ENCODE measurements at regions not wholly inside any gene's neighbourhood (a gene's known extent, or its start where the extent isn't known, plus 50 kb on each side); places are given as distances from the start of the nearest gene placed in this dataset.

DNA sequence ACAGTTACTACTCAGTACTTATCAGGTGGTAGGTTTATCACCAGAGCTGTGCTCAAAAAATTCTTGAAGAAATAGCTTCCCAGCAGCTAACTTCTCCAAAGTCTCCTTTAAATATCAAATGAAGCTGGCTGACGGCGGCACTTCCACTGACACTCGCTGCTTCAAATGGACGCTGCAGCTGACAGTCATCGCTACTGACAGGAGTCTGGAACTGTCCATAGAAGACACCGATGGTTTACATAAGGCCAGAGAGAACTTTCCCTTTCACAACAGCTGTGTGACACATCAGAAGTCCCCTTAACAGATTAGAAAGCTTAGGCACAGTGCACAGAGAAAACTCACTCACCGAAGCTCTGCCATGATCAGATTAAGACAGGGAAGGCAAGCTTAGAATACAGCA lies 270.2 kb downstream of the SHOX2 start:
- TF ChIP-seq CTCF (IDR thresholded peaks at IDR 0.05; ENCODE audit: low read depth, low read length), result no peak
- DNase-seq, result no peak
- H3K9me3 ChIP-seq, result no peaks in the 10 kb centered on the region

DNA sequence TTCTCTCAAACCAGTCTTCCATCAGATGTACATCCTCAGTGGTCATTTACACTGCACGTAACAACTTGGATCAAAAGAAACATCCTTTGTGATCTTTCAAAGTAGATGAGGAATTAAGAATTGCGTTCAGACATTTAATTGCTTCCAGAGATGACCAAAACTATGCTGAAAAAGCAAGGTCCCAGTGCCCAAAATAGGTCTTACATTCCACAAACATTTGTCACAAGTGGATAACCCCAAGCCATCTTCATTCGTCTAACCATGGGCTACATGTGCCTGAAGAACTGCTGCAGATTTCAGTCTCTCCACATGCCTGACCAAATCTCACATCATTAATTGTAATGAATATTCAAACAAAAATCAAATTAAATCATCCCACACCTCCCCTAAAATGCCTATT lies 273.6 kb downstream of the SHOX2 start:
- Histone ChIP-seq H3K9me3 (no peaks in the 10 kb centered on the region; the same call in 1 of the 2 replicates), H3K4me3 (ENCODE audit: low read depth, low read length) (no peak overlapping the region), H3K27me3 (no peaks in the 10 kb centered on the region), H3K4me1 (no peaks in the 10 kb centered on the region), H3K36me3 (no peaks in the 10 kb centered on the region)
- DNase-seq, result no peak
- TF ChIP-seq CTCF (IDR thresholded peaks at IDR 0.05; ENCODE audit: low read depth, low read length), result no peak

More for the DNA sequence above, 270.2 kb downstream of the SHOX2 start:
- H3K4me1 ChIP-seq, result no peaks in the 10 kb centered on the region
- no peak overlapping the region for H3K4me3 ChIP-seq (ENCODE audit: low read depth, low read length)
- H3K27me3 ChIP-seq, result no peaks in the 10 kb centered on the region
- H3K36me3 ChIP-seq, result no peaks in the 10 kb centered on the region

DNA sequence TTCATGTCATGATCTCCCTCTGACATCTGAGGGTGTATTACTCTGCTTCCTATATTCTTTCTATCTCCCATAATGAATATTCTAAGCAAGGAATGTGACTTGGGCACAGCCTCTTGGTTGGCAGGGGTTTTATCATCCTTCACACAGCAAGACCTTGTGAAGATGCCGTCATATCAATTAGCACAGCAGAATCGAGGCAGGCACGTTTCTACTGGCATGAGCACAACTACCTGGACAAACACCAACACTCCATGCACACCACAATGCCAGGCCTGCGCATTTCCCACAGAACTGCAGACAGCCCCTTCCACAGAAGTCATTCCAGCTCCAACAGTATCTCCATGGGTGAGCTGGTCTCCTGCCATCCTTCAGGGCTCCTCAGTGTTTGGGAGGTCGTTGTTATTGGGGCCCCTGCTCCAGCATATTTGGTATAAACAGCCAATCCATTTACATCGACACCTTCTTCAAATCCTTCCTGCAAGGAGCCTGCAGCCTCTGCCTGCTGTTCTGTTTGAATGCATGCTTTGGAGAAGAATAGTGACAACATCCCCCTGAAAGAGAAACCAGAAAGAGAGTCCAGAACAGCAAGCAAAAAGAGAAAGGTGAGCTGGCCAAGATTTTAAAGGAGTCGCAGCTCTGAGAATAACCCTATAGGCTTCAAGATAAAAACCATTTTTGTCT lies 275.5 kb downstream of the SHOX2 start:
- no peak for DNase-seq
- Histone ChIP-seq H3K27me3 (no peaks in the 10 kb centered on the region), H3K4me1 (no peaks in the 10 kb centered on the region), H3K4me3 (ENCODE audit: low read depth, low read length) (no peak overlapping the region), H3K9me3 (no peaks in the 10 kb centered on the region; the same call in 1 of the 2 replicates), H3K36me3 (no peaks in the 10 kb centered on the region)
- TF ChIP-seq CTCF (IDR thresholded peaks at IDR 0.05; ENCODE audit: low read depth, low read length), result no peak

GRCh38 chr3:157829786-157830185 lies 276.4 kb downstream of the SHOX2 start:
- DNase-seq, result no peak
- no peak for TF ChIP-seq CTCF (IDR thresholded peaks at IDR 0.05; ENCODE audit: low read depth, low read length)
- H3K27me3 ChIP-seq, result no peaks in the 10 kb centered on the region
- no peak overlapping the region for H3K4me3 ChIP-seq (ENCODE audit: low read depth, low read length)
- no peaks in the 10 kb centered on the region; the same call in 1 of the 2 replicates for H3K9me3 ChIP-seq
- peaks cover 2% of the 10 kb centered on the region for H3K4me1 ChIP-seq
- H3K36me3 ChIP-seq, result no peaks in the 10 kb centered on the region

- DNase-seq, result no peak
- peaks cover 14% of the 10 kb centered on the region for H3K4me1 ChIP-seq
Measured at GRCh38 chr3:157824281-157824680, 281.9 kb downstream of the SHOX2 start.

More at GRCh38 chr3:157824281-157824680, 281.9 kb downstream of the SHOX2 start:
- no peaks in the 10 kb centered on the region; the same call in 1 of the 2 replicates for H3K9me3 ChIP-seq
- TF ChIP-seq CTCF (IDR thresholded peaks at IDR 0.05; ENCODE audit: low read depth, low read length), result no peak
- H3K36me3 ChIP-seq, result no peaks in the 10 kb centered on the region
- no peaks in the 10 kb centered on the region for H3K27me3 ChIP-seq
- H3K4me3 ChIP-seq (ENCODE audit: low read depth, low read length), result no peak overlapping the region
